Type B pancreatic cell (in vitro differentiated cells): ENCODE measurements at regions not wholly inside any gene's neighbourhood (a gene's known extent, or its start where the extent isn't known, plus 50 kb on each side); places are given as distances from the start of the nearest gene placed in this dataset.
"Not testable (repeated sequence)": the region's sequence is repeated elsewhere in the genome, so short reads cannot be mapped to it uniquely, and the experiment has no call there.

Experiments
- DNase-seq: peaks from one replicate; pipeline ENCODE4 v3.0.0; 2021; ENCODE audit warnings: mixed read lengths; ENCODE audit not compliant: unreplicated experiment; ENCODE audit errors: extremely low spot score
- H3K27ac Mint-ChIP-seq: 2 replicates; pipeline ENCODE4 v1.8.0; 2021; ENCODE audit warnings: mild to moderate bottlenecking, mixed read lengths
- H3K27me3 Mint-ChIP-seq: 2 replicates; pipeline ENCODE4 v1.8.0; 2021; ENCODE audit warnings: mixed read lengths
- H3K36me3 Mint-ChIP-seq: 2 replicates; pipeline ENCODE4 v1.8.0; 2021; ENCODE audit warnings: mixed read lengths
- H3K4me1 Mint-ChIP-seq: one replicate; pipeline ENCODE4 v1.8.0; 2021; ENCODE audit warnings: mixed read lengths; ENCODE audit not compliant: unreplicated experiment
- H3K4me3 Mint-ChIP-seq: 2 replicates; pipeline ENCODE4 v1.8.0; 2021; ENCODE audit warnings: mild to moderate bottlenecking, mixed read lengths
- H3K9me3 Mint-ChIP-seq: 2 replicates; pipeline ENCODE4 v1.8.0; 2021; ENCODE audit warnings: mixed read lengths
- CTCF ChIP-seq: fragments of 200-600 bp; sonication (generic); conservative IDR thresholded peaks from 2 replicates; pipeline ENCODE4 v1.5.0; 2021; ENCODE audit warnings: antibody characterized with exemption, mild to moderate bottlenecking

GRCh38 chr15:53829471-53829870, 70.0 kb upstream of the WDR72 start:
- peaks cover 21% of the 10 kb centered on the region for H3K4me1 Mint-ChIP-seq
- H3K36me3 Mint-ChIP-seq: no peaks in the 10 kb centered on the region
- H3K4me3 Mint-ChIP-seq: no peak overlapping the region
- no peak overlapping the region for H3K27ac Mint-ChIP-seq
- no peak for TF ChIP-seq CTCF
- no peak for DNase-seq
- H3K27me3 Mint-ChIP-seq: no peaks in the 10 kb centered on the region
- peaks cover 8% of the 10 kb centered on the region for H3K9me3 Mint-ChIP-seq

- no peak overlapping the region for H3K4me3 Mint-ChIP-seq
- peaks cover 8% of the 10 kb centered on the region for H3K9me3 Mint-ChIP-seq
- H3K27ac Mint-ChIP-seq: no peak overlapping the region
- H3K4me1 Mint-ChIP-seq: peaks cover 11% of the 10 kb centered on the region
- no peak for TF ChIP-seq CTCF
- no peak for DNase-seq
- no peaks in the 10 kb centered on the region for H3K27me3 Mint-ChIP-seq
- no peaks in the 10 kb centered on the region for H3K36me3 Mint-ChIP-seq
Observed at GRCh38 chr15:53827355-53827754, 67.9 kb upstream of the WDR72 start.

- no peak overlapping the region for H3K4me3 Mint-ChIP-seq
- peak; percentile 57 for TF ChIP-seq CTCF
- peaks cover 3% of the 10 kb centered on the region for H3K27me3 Mint-ChIP-seq
- no peak for DNase-seq
- H3K9me3 Mint-ChIP-seq: no peaks in the 10 kb centered on the region
- H3K4me1 Mint-ChIP-seq: no peaks in the 10 kb centered on the region
- no peak overlapping the region for H3K27ac Mint-ChIP-seq
- no peaks in the 10 kb centered on the region for H3K36me3 Mint-ChIP-seq
Observed at GRCh38 chr15:53811530-53811929, 52.1 kb upstream of the WDR72 start.

GRCh38 chr15:53810306-53810705, 50.8 kb upstream of the WDR72 start:
- H3K4me3 Mint-ChIP-seq, H3K27ac Mint-ChIP-seq: not testable (repeated sequence)

More at GRCh38 chr15:53810306-53810705, 50.8 kb upstream of the WDR72 start:
- DNase-seq, H3K36me3 Mint-ChIP-seq, H3K9me3 Mint-ChIP-seq, H3K27me3 Mint-ChIP-seq, H3K4me1 Mint-ChIP-seq: not testable (repeated sequence)
